Endothelial cell of umbilical vein (primary cell): ENCODE measurements at regions not wholly inside any gene's neighbourhood (a gene's known extent, or its start where the extent isn't known, plus 50 kb on each side); places are given as distances from the start of the nearest gene placed in this dataset.

Experiments used
- BruUV-seq: library from RNA; stranded (reverse); fragments of 400-500 nt; replicated peaks from 2 replicates; lab custom pipeline; 2021; lab: Mats Ljungman, UMichigan
- CTCF ChIA-PET: fragments of 300-600, 350-600 bp; sonication (Branson Sonifier 250); formaldehyde crosslinking; loops from one replicate; lab custom pipeline; 2021; ENCODE audit warnings: antibody characterized with exemption, inconsistent platforms; lab: Charles Lee
- POLR2A ChIA-PET: fragments of 300-600, 350-600 bp; sonication (Branson Sonifier 250); formaldehyde crosslinking; loops from one replicate; lab custom pipeline; 2021; ENCODE audit warnings: antibody characterized with exemption, inconsistent platforms; lab: Charles Lee
- DNase-seq: peaks from one replicate; pipeline ENCODE4 v3.0.0-alpha.2; 2011; ENCODE audit warnings: low read depth, low spot score
- FAIRE-seq: peaks from 2 replicates; lab custom pipeline; 2011; peaks lifted over from hg19 to GRCh38; lab: Jason Lieb, UNC
- H2AFZ ChIP-seq: 2 replicates; pipeline ENCODE4 v1.6.0; 2012; ENCODE audit warnings: low read depth, low read length, control low read depth, inconsistent platforms
- H3K27ac ChIP-seq: 2 replicates; pipeline ENCODE4 v1.5.1; 2011; ENCODE audit warnings: low read depth, mild to moderate bottlenecking, control low read depth, low read length, moderate library complexity; ENCODE audit not compliant: insufficient read depth
- H3K27me3 ChIP-seq, 2 experiments: 2 replicates each; pipeline versions ENCODE4 v1.6.0 to v1.6.1; 2011; ENCODE audit warnings: low read length in 2 of 2, mixed read lengths in 1 of 2; ENCODE audit not compliant: control insufficient read depth in 2 of 2, insufficient read depth in 2 of 2
- H3K36me3 ChIP-seq, 2 experiments: 2 replicates in 1 of 2; 3 replicates in 1 of 2; pipeline ENCODE4 v1.5.1; 2011; ENCODE audit warnings: low read length in 2 of 2, mild to moderate bottlenecking in 1 of 2, moderate library complexity in 1 of 2; ENCODE audit not compliant: control insufficient read depth in 2 of 2, insufficient read depth in 2 of 2; ENCODE audit errors: extremely low read depth in 1 of 2
- H3K4me1 ChIP-seq: 3 replicates; pipeline ENCODE4 v1.5.1; 2011; ENCODE audit warnings: mild to moderate bottlenecking, low read length; ENCODE audit not compliant: control insufficient read depth, insufficient read depth; ENCODE audit errors: extremely low read depth
- H3K4me2 ChIP-seq: 2 replicates; pipeline ENCODE4 v1.6.1; 2011; ENCODE audit warnings: low read length, control low read depth, mixed read lengths; ENCODE audit not compliant: insufficient read depth
- H3K4me3 ChIP-seq, 3 experiments: fragments of 200-600 bp in 1 of 3; sonication (generic), shearing (Covaris generic) in 1 of 3; replicated peaks in 1 of 3; 2 replicates each; pipeline ENCODE4 v1.5.1; 2011 to 2016; ENCODE audit warnings: control low read depth in 3 of 3, low read length in 3 of 3, mild to moderate bottlenecking in 2 of 3, inconsistent platforms in 1 of 3, low read depth in 1 of 3, moderate library complexity in 1 of 3; ENCODE audit not compliant: insufficient read depth in 1 of 3
- H3K79me2 ChIP-seq: 2 replicates; pipeline ENCODE4 v1.6.0; 2012; ENCODE audit warnings: low read length, inconsistent platforms; ENCODE audit not compliant: control insufficient read depth, insufficient read depth
- H3K9ac ChIP-seq: replicated peaks from 2 replicates; pipeline ENCODE3; 2011; ENCODE audit warnings: low read length, control low read depth; ENCODE audit not compliant: insufficient read depth; ENCODE audit errors: extremely low read depth
- H3K9me1 ChIP-seq: replicated peaks from 3 replicates; pipeline ENCODE4 v1.6.0; 2011; ENCODE audit warnings: mild to moderate bottlenecking, low read length; ENCODE audit not compliant: control insufficient read depth, insufficient read depth; ENCODE audit errors: extremely low read depth
- H3K9me3 ChIP-seq: replicated peaks from 2 replicates; pipeline ENCODE4 v1.5.1; 2012; ENCODE audit warnings: low read length, inconsistent platforms; ENCODE audit not compliant: control insufficient read depth, insufficient read depth
- H4K20me1 ChIP-seq: replicated peaks from 2 replicates; pipeline ENCODE3; 2011; ENCODE audit warnings: mild to moderate bottlenecking, low read length; ENCODE audit not compliant: control insufficient read depth, insufficient read depth; ENCODE audit errors: extremely low read depth
- CTCF ChIP-seq, 2 donors: IDR thresholded peaks; 1 replicate in 1 of 2; 2 replicates in 1 of 2; pipeline ENCODE4 v1.5.1; 2011; ENCODE audit warnings: low read length in 2 of 2, mild to moderate bottlenecking in 2 of 2, moderate library complexity in 2 of 2, control low read depth in 1 of 2, inconsistent platforms in 1 of 2, low read depth in 1 of 2; ENCODE audit not compliant: insufficient read depth in 1 of 2; ENCODE audit errors: extremely low read depth in 1 of 2
- EZH2 ChIP-seq: IDR thresholded peaks from 2 replicates; pipeline ENCODE4 v1.6.1; 2012; ENCODE audit warnings: borderline replicate concordance, low read depth, mild to moderate bottlenecking, moderate library complexity, low read length, inconsistent platforms; ENCODE audit not compliant: severe bottlenecking
- FOS ChIP-seq: IDR thresholded peaks from 2 replicates; pipeline ENCODE4 v1.6.1; 2011; ENCODE audit warnings: mild to moderate bottlenecking, low read length, moderate library complexity, borderline replicate concordance; ENCODE audit not compliant: insufficient read depth
- GATA2 ChIP-seq: IDR thresholded peaks from 2 replicates; pipeline ENCODE4 v1.7.0; 2011; ENCODE audit warnings: low read depth, mild to moderate bottlenecking, moderate library complexity, mixed read lengths, low read length; ENCODE audit not compliant: insufficient read length, insufficient read depth
- JUN ChIP-seq: IDR thresholded peaks from 2 replicates; pipeline ENCODE4 v1.6.1; 2011; ENCODE audit warnings: borderline replicate concordance, low read depth; ENCODE audit not compliant: insufficient read length, insufficient read depth
- MAX ChIP-seq: IDR thresholded peaks from 2 replicates; pipeline ENCODE4 v1.6.1; 2011; ENCODE audit not compliant: insufficient read depth, insufficient read length
- MYC ChIP-seq: IDR thresholded peaks from one replicate; pipeline ENCODE4 v1.6.1; 2011; ENCODE audit warnings: mild to moderate bottlenecking, low read depth, low read length
- POLR2A ChIP-seq: IDR thresholded peaks from 2 replicates; pipeline ENCODE4 v1.6.1; 2012; ENCODE audit warnings: low read depth, mild to moderate bottlenecking, control low read depth, low read length
- POLR2AphosphoS5 ChIP-seq: IDR thresholded peaks from 2 replicates; pipeline ENCODE4 v1.6.1; 2012; ENCODE audit warnings: low read depth, mild to moderate bottlenecking, control low read depth, low read length, moderate library complexity; ENCODE audit not compliant: insufficient read depth
- dilution Hi-C: fragments of 300-500 bp; cut with MboI; formaldehyde crosslinking; loops from one replicate; pipeline ENCODE4 v1.15.0; 2019; ENCODE audit warnings: low sequenced_read_pairs; ENCODE audit not compliant: extremely low pct_ligation_motif_present
- intact Hi-C: fragments of 100-400 bp; cut with micrococcal nuclease; formaldehyde crosslinking; loops from one replicate; pipeline ENCODE4 v1.10.0; 2022

GRCh38 chr11:109954534-109954933 lies 138.7 kb upstream of the ZC3H12C start:
- H3K4me2 ChIP-seq = no peak overlapping the region
- no peaks in the 10 kb centered on the region for H3K9me1 ChIP-seq
- intact Hi-C loops = no loop called here
- no peaks in the 10 kb centered on the region for H3K36me3 ChIP-seq
- dilution Hi-C loops = no loop called here
- no peaks in the 10 kb centered on the region for H3K79me2 ChIP-seq
- no peak for FAIRE-seq
- H3K4me1 ChIP-seq = no peaks in the 10 kb centered on the region
- H3K9me3 ChIP-seq = no peaks in the 10 kb centered on the region
- no peaks in the 10 kb centered on the region for H3K27me3 ChIP-seq
- TF ChIP-seq POLR2AphosphoS5 (no peak), MYC (no peak), MAX (no peak)
- no peak for DNase-seq
- POLR2A ChIA-PET = no interaction called here
- H2AFZ ChIP-seq = no peak overlapping the region
- BruUV-seq = no TSS peak
- CTCF ChIA-PET = no interaction called here
- H4K20me1 ChIP-seq = no peaks in the 10 kb centered on the region
- H3K9ac ChIP-seq = no peak overlapping the region
- H3K4me3 ChIP-seq = no peak overlapping the region
- no peak overlapping the region for H3K27ac ChIP-seq

GRCh38 chr11:109956124-109956793 lies 136.9 kb upstream of the ZC3H12C start:
- CTCF ChIA-PET = no interaction called here
- H2AFZ ChIP-seq = no peak overlapping the region

More at GRCh38 chr11:109956124-109956793, 136.9 kb upstream of the ZC3H12C start:
- Histone ChIP-seq H3K4me2 (no peak overlapping the region), H3K79me2 (no peaks in the 10 kb centered on the region), H3K27ac (no peak overlapping the region), H3K9me3 (no peaks in the 10 kb centered on the region), H4K20me1 (no peaks in the 10 kb centered on the region), H3K36me3 (no peaks in the 10 kb centered on the region), H3K4me1 (no peaks in the 10 kb centered on the region), H3K9ac (no peak overlapping the region), H3K4me3 (no peak overlapping the region), H3K27me3 (no peaks in the 10 kb centered on the region), H3K9me1 (no peaks in the 10 kb centered on the region)
- POLR2A ChIA-PET = no interaction called here
- no TSS peak for BruUV-seq
- TF ChIP-seq POLR2A = no peak
- no peak for TF ChIP-seq MYC
- TF ChIP-seq POLR2AphosphoS5 = no peak
- TF ChIP-seq MAX = no peak
- TF ChIP-seq CTCF (IDR thresholded peaks at IDR 0.05; ENCODE audit: extremely low read depth in 1 of 2, insufficient read depth in 1 of 2, low read depth in 1 of 2, low read length in 2 of 2) = no peak
- TF ChIP-seq GATA2 = no peak
- no peak for TF ChIP-seq EZH2
- no peak for TF ChIP-seq JUN
- no peak for TF ChIP-seq FOS
- intact Hi-C loops = no loop called here
- FAIRE-seq (no peak), DNase-seq (no peak)
- dilution Hi-C loops = no loop called here
